Lower lobe of right lung (tissue), 2 donors: ENCODE measurements at regions not wholly inside any gene's neighbourhood (a gene's known extent, or its start where the extent isn't known, plus 50 kb on each side); places are given as distances from the start of the nearest gene placed in this dataset.

ENCODE experiments used
- ATAC-seq, 2 donors: fragments of 200-7000 bp; cut with Tn5 transposase; one replicate each; pipeline ENCODE4 v1.9.1; 2020 to 2022; ENCODE audit warnings: mild to moderate bottlenecking in 2 of 2, moderate library complexity in 2 of 2
- DNase-seq: peaks from one replicate; pipeline ENCODE4 v3.0.0-alpha.2; 2020
- H3K27ac ChIP-seq: fragments of 200-600 bp; one replicate; pipeline ENCODE4 v1.8.0; 2022
- H3K27me3 ChIP-seq: fragments of 200-600 bp; one replicate; pipeline ENCODE4 v1.8.0; 2022; ENCODE audit warnings: low read depth
- H3K36me3 ChIP-seq: fragments of 200-600 bp; one replicate; pipeline ENCODE4 v1.8.0; 2022; ENCODE audit warnings: mild to moderate bottlenecking
- H3K4me1 ChIP-seq: fragments of 200-600 bp; one replicate; pipeline ENCODE4 v1.8.0; 2022
- H3K4me3 ChIP-seq: fragments of 200-600 bp; one replicate; pipeline ENCODE4 v1.8.0; 2022; ENCODE audit warnings: mild to moderate bottlenecking
- H3K9me3 ChIP-seq: fragments of 200-600 bp; one replicate; pipeline ENCODE4 v1.8.0; 2022
- CTCF ChIP-seq: fragments of 200-600 bp; IDR thresholded peaks from one replicate; pipeline ENCODE4 v1.8.0; 2022; ENCODE audit warnings: antibody characterized with exemption, mild to moderate bottlenecking
- intact Hi-C: fragments of 100-400 bp; cut with DNase I; formaldehyde crosslinking; loops from one replicate; pipeline ENCODE4 v1.11.0; 2022
- donor health status: DM: no; HTN: yes; CAD: no; lungs with severe emphysema.

- ATAC-seq = no peak
- Histone ChIP-seq H3K36me3 (no peaks in the 10 kb centered on the region), H3K4me1 (no peaks in the 10 kb centered on the region), H3K9me3 (peaks cover 8% of the 10 kb centered on the region), H3K4me3 (no peak overlapping the region), H3K27me3 (no peaks in the 10 kb centered on the region), H3K27ac (no peak overlapping the region)
- DNase-seq = no peak
- no peak for TF ChIP-seq CTCF
- intact Hi-C loops = no loop called here
Observed at GRCh38 chr9:86674487-86674886, 272.8 kb downstream of the GAS1 start.

DNA sequence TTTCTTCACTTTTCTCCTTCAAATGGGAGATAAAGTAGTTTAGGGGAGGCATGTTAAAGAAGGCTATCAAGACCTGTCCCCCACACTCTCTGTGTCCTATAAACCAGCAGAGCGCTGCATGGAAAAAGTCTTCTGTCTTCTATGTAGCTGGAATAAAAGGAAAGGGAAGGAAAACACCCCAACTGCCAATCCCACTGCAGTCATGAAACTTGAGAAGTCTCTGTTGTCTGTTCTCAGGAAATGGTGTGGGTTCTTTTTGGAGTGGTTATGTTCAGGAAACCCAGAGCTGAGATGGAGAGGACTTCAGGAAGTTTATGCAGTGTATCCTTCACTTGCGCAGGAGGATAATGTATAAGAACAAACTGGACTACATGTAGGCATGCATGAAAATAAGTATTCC, 274.3 kb downstream of the GAS1 start:
- peaks cover 8% of the 10 kb centered on the region for H3K9me3 ChIP-seq
- H3K36me3 ChIP-seq = no peaks in the 10 kb centered on the region
- H3K4me1 ChIP-seq = no peaks in the 10 kb centered on the region
- no peak overlapping the region for H3K27ac ChIP-seq
- no peak for DNase-seq
- H3K4me3 ChIP-seq = no peak overlapping the region
- no peaks in the 10 kb centered on the region for H3K27me3 ChIP-seq
- intact Hi-C loops = no loop called here
- ATAC-seq = no peak
- TF ChIP-seq CTCF = no peak

DNA sequence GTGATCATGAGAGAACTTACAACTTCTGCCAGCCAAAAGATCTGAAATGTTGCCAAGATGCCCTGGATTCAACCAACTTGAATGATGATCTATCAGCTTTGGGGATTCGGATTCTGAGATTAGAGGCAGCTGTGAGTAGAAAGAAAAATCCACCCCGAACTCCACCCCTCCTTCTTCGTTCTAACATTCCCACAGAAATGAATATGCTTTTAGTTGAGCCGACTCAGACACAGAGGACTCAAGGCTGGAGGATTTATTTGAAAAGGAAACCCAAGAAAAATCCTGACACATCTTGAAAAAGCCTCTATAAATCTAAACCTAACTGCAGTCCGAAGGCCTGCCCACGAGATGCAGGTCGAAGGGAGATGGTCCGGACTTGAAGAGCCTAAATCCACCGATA, 275.0 kb downstream of the GAS1 start:
- intact Hi-C loops = no loop called here
- ATAC-seq = no peak
- Histone ChIP-seq H3K4me1 (no peaks in the 10 kb centered on the region), H3K4me3 (no peak overlapping the region), H3K27me3 (no peaks in the 10 kb centered on the region), H3K27ac (no peak overlapping the region), H3K9me3 (peaks cover 8% of the 10 kb centered on the region), H3K36me3 (no peaks in the 10 kb centered on the region)
- no peak for DNase-seq
- no peak for TF ChIP-seq CTCF

- no peak overlapping the region for H3K4me3 ChIP-seq
- no peaks in the 10 kb centered on the region for H3K4me1 ChIP-seq
- H3K9me3 ChIP-seq = peaks cover 8% of the 10 kb centered on the region
- no peak for TF ChIP-seq CTCF
- H3K36me3 ChIP-seq = no peaks in the 10 kb centered on the region
- intact Hi-C loops = no loop called here
- H3K27ac ChIP-seq = no peak overlapping the region
- H3K27me3 ChIP-seq = no peaks in the 10 kb centered on the region
- no peak for DNase-seq
- no peak for ATAC-seq
Observed at GRCh38 chr9:86671018-86671417, 276.3 kb downstream of the GAS1 start.

- no peak for TF ChIP-seq CTCF
- Histone ChIP-seq H3K4me1 (no peaks in the 10 kb centered on the region), H3K27ac (no peak overlapping the region), H3K27me3 (no peaks in the 10 kb centered on the region), H3K9me3 (peaks cover 8% of the 10 kb centered on the region), H3K4me3 (no peak overlapping the region), H3K36me3 (no peaks in the 10 kb centered on the region)
- ATAC-seq (no peak), DNase-seq (no peak)
- intact Hi-C loops = no loop called here
Observed at GRCh38 chr9:86670536-86670935, 276.8 kb downstream of the GAS1 start.

- Histone ChIP-seq H3K27me3 (no peaks in the 10 kb centered on the region), H3K4me1 (no peaks in the 10 kb centered on the region), H3K9me3 (peaks cover 8% of the 10 kb centered on the region), H3K27ac (no peak overlapping the region), H3K4me3 (no peak overlapping the region), H3K36me3 (no peaks in the 10 kb centered on the region)
- no peak for DNase-seq
- TF ChIP-seq CTCF = no peak
- no peak for ATAC-seq
- intact Hi-C loops = no loop called here
Observed at GRCh38 chr9:86670076-86670475, 277.2 kb downstream of the GAS1 start.
